SK-N-MC (cell line): ENCODE measurements at regions not wholly inside any gene's neighbourhood (a gene's known extent, or its start where the extent isn't known, plus 50 kb on each side); places are given as distances from the start of the nearest gene placed in this dataset.

Experiments
- EZH2 ChIP-seq: fragments of 200-600 bp; sonication (generic); IDR thresholded peaks from one replicate; pipeline ENCODE4 v1.6.1; 2017; ENCODE audit warnings: antibody characterized with exemption
- POLR2AphosphoS5 ChIP-seq: IDR thresholded peaks from 2 replicates; pipeline ENCODE4 v1.6.1; 2012; ENCODE audit warnings: mild to moderate bottlenecking, low read depth, low read length, borderline replicate concordance

DNA sequence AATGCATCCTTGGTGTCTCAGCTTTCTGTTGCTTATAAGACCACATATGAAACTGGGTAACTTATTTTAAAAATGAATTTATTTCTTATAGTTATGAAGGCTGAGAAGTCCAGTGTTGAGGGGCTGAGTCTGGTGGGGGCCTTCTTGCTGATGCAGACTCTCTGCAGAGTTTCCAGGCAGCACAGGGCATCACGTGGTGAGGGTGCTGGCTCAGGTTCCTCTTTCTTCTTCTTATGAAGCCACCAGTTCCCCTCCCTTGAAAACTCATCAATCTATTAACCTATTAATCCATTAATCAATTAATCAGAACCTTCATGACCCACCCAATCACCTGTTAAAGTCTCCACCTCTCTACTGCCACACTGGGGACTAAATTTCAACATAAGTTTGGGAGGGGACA is 595.6 kb upstream of the NRP1 start:
- TF ChIP-seq EZH2 (no peak), POLR2AphosphoS5 (no peak)
